Psoas muscle (tissue), 7 donors: ENCODE measurements at regions not wholly inside any gene's neighbourhood (a gene's known extent, or its start where the extent isn't known, plus 50 kb on each side); places are given as distances from the start of the nearest gene placed in this dataset.

Experiments
- ATAC-seq, 4 donors: fragments of 200-7000 bp; cut with Tn5 transposase; one replicate each; pipeline ENCODE4 v1.9.1; 2020; ENCODE audit warnings: moderate library complexity in 3 of 4, mild to moderate bottlenecking in 2 of 4
- DNase-seq, 2 donors: peaks; one replicate each; pipeline ENCODE4 v3.0.0-alpha.2; 2020
- H3K27ac ChIP-seq: fragments of 200-600 bp; one replicate; pipeline ENCODE4 v1.8.0; 2022
- H3K27me3 ChIP-seq, 3 donors: fragments of 200-600 bp in 1 of 3; one replicate each; pipeline versions ENCODE4 v1.6.1 to v1.8.0; 2013 to 2022; ENCODE audit warnings: low read length in 2 of 3, mild to moderate bottlenecking in 2 of 3, moderate library complexity in 1 of 3; ENCODE audit not compliant: insufficient read depth in 3 of 3
- H3K36me3 ChIP-seq, 2 donors: fragments of 200-600 bp in 1 of 2; one replicate each; pipeline versions ENCODE4 v1.6.1 to v1.8.0; 2013 to 2022; ENCODE audit warnings: low read depth in 1 of 2, mild to moderate bottlenecking in 1 of 2, moderate library complexity in 1 of 2; ENCODE audit not compliant: insufficient read depth in 1 of 2
- H3K4me1 ChIP-seq: fragments of 200-600 bp; one replicate; pipeline ENCODE4 v1.8.0; 2022
- H3K4me3 ChIP-seq: fragments of 200-600 bp; one replicate; pipeline ENCODE4 v1.8.0; 2022; ENCODE audit warnings: mild to moderate bottlenecking
- H3K9me3 ChIP-seq: fragments of 200-600 bp; one replicate; pipeline ENCODE4 v1.8.0; 2022
- CTCF ChIP-seq: fragments of 200-600 bp; IDR thresholded peaks from one replicate; pipeline ENCODE4 v1.8.0; 2022; ENCODE audit warnings: antibody characterized with exemption
- WGBS, 3 donors: extraction: QIAGEN DNeasy Blood & Tissue Kit; methylation state at CpG; one replicate each; pipeline versions ENCODE4 v1.1.6 to v1.1.7; 2013; 5-methylcytosine and 5-hydroxymethylcytosine counted together
- intact Hi-C, 2 donors: fragments of 100-400 bp; cut with DNase I; formaldehyde crosslinking; loops; one replicate each; pipeline versions ENCODE4 v1.11.0 to v1.14.2; 2022
- donor health status: healthy with polysubstance abuse.
- donor health status: DM: no; HTN: no; CAD: no; lungs with moderate emphysema.
- donor health status: Bipolar disorder and iron deficiency.
- donor health status: healthy.
- donor health status: DM: yes; HTN: yes; CAD: no.
- donor health status: DM: no; HTN: no; CAD: no.
- donor health status: DM: yes; HTN: yes; CAD: no.

GRCh38 chr15:31745841-31746240 is 284.5 kb upstream of the CHRNA7 start:
- Histone ChIP-seq H3K36me3 (no peaks in the 10 kb centered on the region), H3K27ac (no peak overlapping the region), H3K9me3 (peaks cover 8% of the 10 kb centered on the region), H3K4me3 (no peak overlapping the region), H3K4me1 (no peaks in the 10 kb centered on the region), H3K27me3 (no peaks in the 10 kb centered on the region)
- intact Hi-C loops: no loop called here
- ATAC-seq (no peak), DNase-seq (no peak)
- TF ChIP-seq CTCF: no peak

GRCh38 chr15:31752065-31752762 is 278.1 kb upstream of the CHRNA7 start:
- ATAC-seq (peak in 1 of 4 donors; percentile 42), DNase-seq (no peak)
- Histone ChIP-seq H3K27ac (no peak overlapping the region), H3K4me1 (no peaks in the 10 kb centered on the region), H3K4me3 (no peak overlapping the region), H3K27me3 (no peaks in the 10 kb centered on the region), H3K36me3 (no peaks in the 10 kb centered on the region), H3K9me3 (no peaks in the 10 kb centered on the region)
- whole genome bisulfite sequencing, 3 donors: 72 to 78% (median 77%) methylated on average over 2 of the region's 2 CpGs
- intact Hi-C loops: no loop called here
- no peak for TF ChIP-seq CTCF

- no peaks in the 10 kb centered on the region for H3K27me3 ChIP-seq
- H3K9me3 ChIP-seq: no peaks in the 10 kb centered on the region
- H3K36me3 ChIP-seq: no peaks in the 10 kb centered on the region
- DNase-seq: no peak
- H3K4me1 ChIP-seq: no peaks in the 10 kb centered on the region
- TF ChIP-seq CTCF: no peak
- H3K27ac ChIP-seq: no peak overlapping the region
- intact Hi-C loops: no loop called here
- no peak for ATAC-seq
- 77 to 78% (median 78%) methylated on average over 3 of the region's 3 CpGs for WGBS, 3 donors
- no peak overlapping the region for H3K4me3 ChIP-seq
Measured at GRCh38 chr15:31752905-31753304, 277.4 kb upstream of the CHRNA7 start.

- DNase-seq (peak; percentile 26 to 82), ATAC-seq (no peak)
- no peaks in the 10 kb centered on the region for H3K4me1 ChIP-seq
- 36 to 42% (median 37%) methylated on average over 5 of the region's 5 CpGs for WGBS, 3 donors
- no peak overlapping the region for H3K4me3 ChIP-seq
- no peaks in the 10 kb centered on the region for H3K9me3 ChIP-seq
- H3K27me3 ChIP-seq: no peaks in the 10 kb centered on the region
- H3K27ac ChIP-seq: no peak overlapping the region
- no peaks in the 10 kb centered on the region for H3K36me3 ChIP-seq
- TF ChIP-seq CTCF: no peak
- intact Hi-C loops: no loop called here
Measured at GRCh38 chr15:31758126-31758525, 272.2 kb upstream of the CHRNA7 start.

GRCh38 chr15:31768055-31768454 is 262.3 kb upstream of the CHRNA7 start:
- no peak for TF ChIP-seq CTCF
- H3K4me1 ChIP-seq: no peaks in the 10 kb centered on the region
- ATAC-seq (no peak), DNase-seq (no peak)
- intact Hi-C loops: loop anchor here in 1 of 2 donors (10.0 kb wide), 1 partner anchor 47 kb away; no protein-coding TSS in a partner anchor
- 94 to 96% (median 95%) methylated on average over 13 of the region's 13 CpGs for WGBS, 3 donors
- H3K9me3 ChIP-seq: no peaks in the 10 kb centered on the region
- H3K36me3 ChIP-seq: no peaks in the 10 kb centered on the region
- no peak overlapping the region for H3K27ac ChIP-seq
- H3K27me3 ChIP-seq: no peaks in the 10 kb centered on the region
- no peak overlapping the region for H3K4me3 ChIP-seq
